HG02623 (cell line): ENCODE measurements at regions not wholly inside any gene's neighbourhood (a gene's known extent, or its start where the extent isn't known, plus 50 kb on each side); places are given as distances from the start of the nearest gene placed in this dataset.

Experiments used
- ATAC-seq: cut with Tn5 transposase; IDR thresholded peaks from one replicate; pipeline ENCODE4 v1.9.1; 2021; ENCODE audit warnings: moderate library complexity; ENCODE audit not compliant: unreplicated experiment

- no peak for ATAC-seq
Observed at GRCh38 chr6:14451594-14452374, 334.2 kb downstream of the CD83 start.

GRCh38 chr6:14452567-14453527 is 335.3 kb downstream of the CD83 start:
- ATAC-seq, result peak; percentile 55

GRCh38 chr6:14453712-14454472 is 336.3 kb downstream of the CD83 start:
- no peak for ATAC-seq

DNA sequence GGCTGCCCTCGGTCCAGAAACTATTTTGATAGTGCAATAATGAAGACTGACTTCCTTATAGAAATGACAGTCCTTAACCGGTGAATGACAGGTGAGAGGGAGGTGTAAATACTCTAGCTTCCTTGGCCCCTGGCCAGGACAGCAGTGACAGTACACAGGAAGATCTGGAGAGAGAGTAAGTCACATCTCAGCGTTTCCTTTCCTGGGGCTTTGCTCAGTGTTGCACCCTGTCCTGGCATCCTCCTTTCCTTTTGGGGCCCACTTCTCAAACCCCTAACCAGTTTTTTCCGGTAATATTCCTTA is 336.9 kb downstream of the CD83 start:
- ATAC-seq, result no peak

GRCh38 chr6:14455427-14455826 is 337.9 kb downstream of the CD83 start:
- no peak for ATAC-seq

DNA sequence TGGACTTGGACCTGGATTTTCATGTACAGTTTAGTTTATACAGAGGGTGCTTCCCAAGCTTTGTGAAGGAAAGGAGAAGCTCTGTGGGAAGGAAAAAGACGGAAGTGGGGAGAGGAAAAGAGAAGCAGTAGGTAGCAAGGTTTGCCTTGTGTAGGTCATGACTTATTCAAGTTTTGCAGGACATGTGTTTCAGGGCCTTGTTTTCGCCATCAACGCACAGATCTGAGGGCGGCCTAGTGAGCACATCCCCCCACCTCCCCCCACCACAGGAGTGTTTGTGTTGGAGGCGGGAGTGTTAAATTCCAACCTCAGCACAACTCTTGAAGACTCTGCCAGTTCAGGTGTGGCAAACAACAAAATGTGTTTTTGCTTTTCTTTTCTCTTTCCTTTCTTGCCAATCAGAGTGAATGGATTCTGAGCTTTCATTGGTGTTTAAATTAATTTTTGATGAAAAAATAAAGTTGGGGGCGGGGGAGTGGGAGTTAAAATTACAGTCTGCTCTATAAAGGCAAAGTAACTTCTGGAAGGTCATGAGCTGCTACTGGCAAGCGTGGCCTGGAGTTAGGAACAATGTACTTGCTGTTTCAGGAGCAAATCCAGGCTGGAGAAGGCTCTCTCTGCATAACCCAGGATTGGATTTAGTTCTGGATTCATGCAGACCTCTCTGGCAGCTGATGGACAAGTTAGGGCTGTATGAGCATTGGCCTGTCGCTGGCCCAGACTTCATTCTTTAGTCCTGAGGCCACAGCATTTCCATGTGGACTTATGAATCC is 338.5 kb downstream of the CD83 start:
- ATAC-seq, result no peak

DNA sequence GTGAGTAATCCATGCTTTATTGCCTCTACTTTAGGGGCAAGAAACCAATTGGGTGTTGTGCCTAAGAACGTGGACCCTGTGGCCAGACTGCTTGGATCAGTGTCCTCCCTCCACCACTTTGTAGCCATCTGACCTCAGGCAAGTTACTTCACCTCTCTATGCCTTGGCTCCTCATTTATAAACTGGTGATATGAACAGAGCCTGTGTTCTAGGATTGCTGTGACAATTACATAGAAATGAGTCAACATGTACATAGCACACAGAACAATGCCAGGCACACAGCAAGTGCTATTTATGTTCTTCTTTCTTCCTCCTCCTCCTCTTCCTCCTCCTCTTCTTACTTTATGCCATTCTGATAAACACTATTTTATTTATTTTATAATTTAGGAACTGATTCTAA is 339.4 kb downstream of the CD83 start:
- ATAC-seq, result no peak

DNA sequence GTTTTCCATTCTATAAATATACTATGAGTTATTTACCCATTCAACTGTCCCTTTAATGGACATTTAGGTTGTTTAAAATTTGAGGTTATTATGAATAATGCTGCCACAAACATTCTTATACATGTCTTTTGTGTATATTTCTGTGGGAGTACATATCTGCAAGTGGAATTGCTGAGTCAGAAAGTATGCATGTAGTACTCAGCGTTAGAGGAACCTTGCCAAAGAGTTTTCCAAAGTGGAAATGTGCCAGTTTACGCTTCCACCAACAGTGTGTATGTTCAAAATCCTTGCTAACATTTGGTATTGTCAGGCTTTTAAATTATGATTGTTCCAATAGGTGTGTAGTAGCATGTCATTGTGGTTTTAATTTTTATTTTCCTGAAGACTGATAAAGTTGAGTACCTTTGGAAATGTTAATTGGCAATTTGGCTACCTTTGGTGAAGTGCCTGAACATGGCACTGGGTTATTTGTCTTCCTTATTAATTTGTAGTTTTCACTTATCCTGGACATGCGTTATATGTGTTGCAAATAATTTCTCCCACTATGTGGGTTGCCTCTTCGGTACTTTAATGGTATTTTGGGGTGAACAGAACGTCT is 341.2 kb downstream of the CD83 start:
- ATAC-seq, result no peak

- no peak for ATAC-seq
Observed at GRCh38 chr6:14459315-14459714, 341.7 kb downstream of the CD83 start.

DNA sequence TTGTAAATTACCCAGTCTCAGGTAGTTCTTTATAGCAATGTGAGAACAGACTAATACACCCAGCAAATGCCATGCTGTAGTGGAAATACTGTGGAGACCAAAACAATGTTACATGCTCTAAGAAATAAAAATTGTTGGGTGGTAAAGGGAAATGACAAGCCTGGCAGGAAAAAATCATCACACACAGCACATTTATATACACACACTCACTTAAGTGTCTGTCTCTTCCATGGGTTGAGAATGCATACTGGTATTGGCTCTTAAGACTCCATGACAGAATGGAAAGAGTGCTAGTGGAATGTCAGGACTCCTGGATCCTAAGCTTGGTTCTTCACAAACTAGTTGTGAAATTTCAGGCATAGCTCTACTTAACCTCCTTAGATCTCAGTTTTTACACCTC is 343.0 kb downstream of the CD83 start:
- ATAC-seq, result no peak

GRCh38 chr6:14462135-14462534 is 344.6 kb downstream of the CD83 start:
- no peak for ATAC-seq

- no peak for ATAC-seq
Observed at GRCh38 chr6:14462566-14462965, 345.0 kb downstream of the CD83 start.

DNA sequence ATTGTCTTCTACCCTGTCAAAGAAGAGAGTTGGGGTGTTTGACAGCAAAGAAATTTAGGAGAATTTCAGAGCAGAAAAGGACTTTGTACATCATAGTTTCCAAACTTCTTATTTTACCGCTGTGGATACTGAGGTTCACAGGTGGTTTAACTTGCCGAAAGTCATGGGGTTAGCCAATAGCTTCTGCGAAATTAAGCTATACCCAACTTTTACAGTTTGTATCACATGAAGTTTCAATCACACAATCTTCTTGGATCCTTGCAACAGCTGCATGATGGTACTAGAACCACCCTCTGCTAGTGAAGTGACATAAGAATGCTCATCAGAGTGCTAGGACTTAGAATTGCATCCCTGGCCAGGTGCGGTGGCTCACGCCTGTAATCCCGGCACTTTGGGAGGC is 345.5 kb downstream of the CD83 start:
- ATAC-seq, result no peak

DNA sequence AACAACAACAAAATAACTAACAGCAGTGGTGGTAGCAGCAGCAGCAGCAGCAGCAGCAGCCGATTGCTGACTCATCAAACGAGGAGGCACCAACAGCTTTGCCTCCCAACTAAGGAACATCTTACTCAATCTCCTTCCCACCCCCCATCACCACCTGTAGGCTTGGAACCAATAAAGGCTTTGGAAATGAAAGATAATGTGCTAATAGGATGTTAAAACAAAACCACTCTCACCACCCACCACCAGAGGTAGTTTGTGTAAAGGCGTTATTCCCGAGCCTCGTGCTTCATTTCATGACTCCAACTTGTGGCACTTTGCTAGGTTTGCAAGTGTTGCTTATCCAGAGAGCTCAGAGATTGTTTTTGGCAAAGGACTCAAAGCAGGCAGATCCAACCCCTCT is 346.5 kb downstream of the CD83 start:
- no peak for ATAC-seq

DNA sequence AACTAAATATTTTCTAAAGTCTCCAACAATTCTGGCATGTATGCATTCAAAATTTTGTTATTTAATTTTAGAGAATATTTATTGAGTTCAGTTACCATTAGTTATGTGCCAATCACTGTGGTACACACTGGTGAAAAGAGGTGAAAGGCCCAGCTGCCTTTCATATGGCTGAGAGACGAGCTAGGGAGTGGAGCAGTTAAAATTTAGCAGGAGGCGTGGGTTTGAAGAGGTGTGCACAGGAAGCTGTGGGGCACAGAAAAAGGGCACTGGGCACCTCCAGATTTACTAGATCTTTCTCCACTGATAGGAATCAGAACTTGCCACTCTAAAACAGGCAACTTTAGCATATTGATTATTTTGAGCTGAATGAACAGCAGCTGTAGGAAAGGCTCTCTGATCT is 347.1 kb downstream of the CD83 start:
- ATAC-seq, result no peak

DNA sequence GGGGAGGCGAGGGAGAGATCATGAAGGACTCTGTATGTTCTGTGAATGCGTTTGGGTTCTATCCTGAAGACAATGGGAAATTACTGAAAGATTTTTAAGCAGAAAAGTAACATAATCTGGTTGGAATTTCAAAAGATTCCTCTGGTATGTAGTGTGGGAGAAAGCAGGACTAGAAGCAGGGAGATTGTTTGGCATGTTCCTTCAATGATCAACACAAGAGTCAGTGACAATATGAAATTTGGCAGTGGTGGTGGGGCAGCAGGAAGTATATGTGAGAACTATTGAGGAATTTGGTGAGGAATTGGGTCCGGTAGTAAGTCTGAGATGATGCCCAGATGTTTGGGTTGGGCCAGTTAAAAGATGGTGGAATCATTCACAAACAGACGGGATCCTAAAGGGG is 348.7 kb downstream of the CD83 start:
- ATAC-seq, result no peak

- ATAC-seq, result no peak
Observed at GRCh38 chr6:14467591-14467990, 350.0 kb downstream of the CD83 start.

- ATAC-seq, result no peak
Observed at GRCh38 chr6:14468647-14469321, 351.2 kb downstream of the CD83 start.

GRCh38 chr6:14470101-14470500 is 352.5 kb downstream of the CD83 start:
- ATAC-seq, result no peak

- ATAC-seq, result no peak
Observed at GRCh38 chr6:14470671-14471070, 353.1 kb downstream of the CD83 start.
